Ishikawa (cell line): ENCODE measurements at regions not wholly inside any gene's neighbourhood (a gene's known extent, or its start where the extent isn't known, plus 50 kb on each side); places are given as distances from the start of the nearest gene placed in this dataset.

Experiments
- CEBPB ChIP-seq: IDR thresholded peaks from 2 replicates; pipeline ENCODE4 v1.6.1; 2012
- CREB1 ChIP-seq: IDR thresholded peaks from 2 replicates; pipeline ENCODE4 v1.6.1; 2012; ENCODE audit warnings: low read depth
- EGR1 ChIP-seq: IDR thresholded peaks from 2 replicates; pipeline ENCODE4 v1.6.1; 2012
- EP300 ChIP-seq: IDR thresholded peaks from 2 replicates; pipeline ENCODE4 v1.6.1; 2012; ENCODE audit warnings: borderline replicate concordance
- FOXM1 ChIP-seq: IDR thresholded peaks from 2 replicates; pipeline ENCODE4 v1.6.1; 2012; ENCODE audit warnings: low read depth, borderline replicate concordance
- NFIC ChIP-seq: IDR thresholded peaks from 2 replicates; pipeline ENCODE4 v1.6.1; 2012
- RAD21 ChIP-seq: IDR thresholded peaks from 2 replicates; pipeline ENCODE4 v1.6.1; 2012; ENCODE audit warnings: low read depth
- TCF12 ChIP-seq: IDR thresholded peaks from 2 replicates; pipeline ENCODE4 v1.6.1; 2012; ENCODE audit warnings: low read depth
- TEAD4 ChIP-seq: IDR thresholded peaks from 2 replicates; pipeline ENCODE4 v1.6.1; 2012
- YY1 ChIP-seq: IDR thresholded peaks from 2 replicates; pipeline ENCODE4 v1.6.1; 2012; ENCODE audit warnings: low read depth
- ZBTB7A ChIP-seq: IDR thresholded peaks from 2 replicates; pipeline ENCODE4 v1.6.1; 2012; ENCODE audit warnings: low read depth
- TF ChIP-seq, protein P1 (sequence below): IDR thresholded peaks from 2 replicates; pipeline ENCODE4 v1.6.1; 2012
- TF ChIP-seq, protein P2 (sequence below): IDR thresholded peaks from 2 replicates; pipeline ENCODE4 v1.6.1; 2012
- TF ChIP-seq, protein P3 (sequence below): IDR thresholded peaks from 2 replicates; pipeline ENCODE4 v1.6.1; 2012; ENCODE audit warnings: low read depth, mild to moderate bottlenecking

DNA sequence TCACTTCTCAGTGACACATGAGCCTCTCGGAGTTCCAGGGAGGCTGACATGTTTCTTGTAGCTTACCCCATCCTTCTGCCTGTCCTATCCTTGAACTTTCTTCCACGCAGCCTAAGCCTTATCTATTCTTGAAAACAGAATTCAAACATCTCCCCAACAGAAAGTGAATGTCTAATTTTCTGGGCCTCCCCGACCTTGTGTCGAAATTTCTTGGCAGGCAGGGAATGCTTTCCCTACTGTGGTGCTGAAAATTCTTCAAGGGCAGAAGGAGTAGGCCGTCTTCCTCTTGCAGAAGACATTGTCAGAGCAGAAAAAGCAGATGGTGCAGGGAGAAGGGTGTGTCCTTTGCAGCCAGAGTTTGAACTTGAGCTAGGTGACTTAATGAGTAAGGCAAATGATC, 63.0 kb upstream of the TCL1B start:
- TF ChIP-seq ZBTB7A (no peak), NFIC (no peak), FOXM1 (no peak), YY1 (no peak), TEAD4 (no peak), CEBPB (peak; percentile 43; the same call in 1 of the 2 replicates), TCF12 (no peak), CREB1 (no peak), EP300 (no peak), EGR1 (no peak), RAD21 (no peak)
- TF ChIP-seq, protein P1, sequence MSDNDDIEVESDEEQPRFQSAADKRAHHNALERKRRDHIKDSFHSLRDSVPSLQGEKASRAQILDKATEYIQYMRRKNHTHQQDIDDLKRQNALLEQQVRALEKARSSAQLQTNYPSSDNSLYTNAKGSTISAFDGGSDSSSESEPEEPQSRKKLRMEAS: no peak
- TF ChIP-seq, protein P2, sequence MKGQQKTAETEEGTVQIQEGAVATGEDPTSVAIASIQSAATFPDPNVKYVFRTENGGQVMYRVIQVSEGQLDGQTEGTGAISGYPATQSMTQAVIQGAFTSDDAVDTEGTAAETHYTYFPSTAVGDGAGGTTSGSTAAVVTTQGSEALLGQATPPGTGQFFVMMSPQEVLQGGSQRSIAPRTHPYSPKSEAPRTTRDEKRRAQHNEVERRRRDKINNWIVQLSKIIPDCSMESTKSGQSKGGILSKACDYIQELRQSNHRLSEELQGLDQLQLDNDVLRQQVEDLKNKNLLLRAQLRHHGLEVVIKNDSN: no peak
- TF ChIP-seq, protein P3, sequence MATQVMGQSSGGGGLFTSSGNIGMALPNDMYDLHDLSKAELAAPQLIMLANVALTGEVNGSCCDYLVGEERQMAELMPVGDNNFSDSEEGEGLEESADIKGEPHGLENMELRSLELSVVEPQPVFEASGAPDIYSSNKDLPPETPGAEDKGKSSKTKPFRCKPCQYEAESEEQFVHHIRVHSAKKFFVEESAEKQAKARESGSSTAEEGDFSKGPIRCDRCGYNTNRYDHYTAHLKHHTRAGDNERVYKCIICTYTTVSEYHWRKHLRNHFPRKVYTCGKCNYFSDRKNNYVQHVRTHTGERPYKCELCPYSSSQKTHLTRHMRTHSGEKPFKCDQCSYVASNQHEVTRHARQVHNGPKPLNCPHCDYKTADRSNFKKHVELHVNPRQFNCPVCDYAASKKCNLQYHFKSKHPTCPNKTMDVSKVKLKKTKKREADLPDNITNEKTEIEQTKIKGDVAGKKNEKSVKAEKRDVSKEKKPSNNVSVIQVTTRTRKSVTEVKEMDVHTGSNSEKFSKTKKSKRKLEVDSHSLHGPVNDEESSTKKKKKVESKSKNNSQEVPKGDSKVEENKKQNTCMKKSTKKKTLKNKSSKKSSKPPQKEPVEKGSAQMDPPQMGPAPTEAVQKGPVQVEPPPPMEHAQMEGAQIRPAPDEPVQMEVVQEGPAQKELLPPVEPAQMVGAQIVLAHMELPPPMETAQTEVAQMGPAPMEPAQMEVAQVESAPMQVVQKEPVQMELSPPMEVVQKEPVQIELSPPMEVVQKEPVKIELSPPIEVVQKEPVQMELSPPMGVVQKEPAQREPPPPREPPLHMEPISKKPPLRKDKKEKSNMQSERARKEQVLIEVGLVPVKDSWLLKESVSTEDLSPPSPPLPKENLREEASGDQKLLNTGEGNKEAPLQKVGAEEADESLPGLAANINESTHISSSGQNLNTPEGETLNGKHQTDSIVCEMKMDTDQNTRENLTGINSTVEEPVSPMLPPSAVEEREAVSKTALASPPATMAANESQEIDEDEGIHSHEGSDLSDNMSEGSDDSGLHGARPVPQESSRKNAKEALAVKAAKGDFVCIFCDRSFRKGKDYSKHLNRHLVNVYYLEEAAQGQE: peak; percentile 69

DNA sequence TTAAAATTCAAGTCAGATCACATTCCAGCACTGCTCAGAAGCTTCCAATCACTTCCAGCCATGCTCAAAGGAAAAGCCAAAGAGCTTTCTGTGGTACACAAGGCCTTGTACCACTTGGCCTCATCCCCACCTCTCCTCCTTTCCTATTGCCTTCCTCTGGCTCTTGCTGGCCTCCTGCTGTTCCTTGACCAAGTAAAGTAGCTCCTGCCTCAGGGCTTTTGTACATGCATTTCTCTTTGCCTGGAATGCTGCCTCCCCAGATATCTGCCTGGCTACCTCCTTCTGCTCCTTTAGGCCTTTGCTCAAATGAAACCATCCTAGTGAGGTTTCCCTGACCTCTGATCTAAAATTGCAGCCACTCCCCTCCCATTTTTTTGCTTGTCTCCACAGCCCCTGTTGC, 51.2 kb upstream of the TCL1B start:
- TF ChIP-seq TEAD4: no peak
